OCI-LY7 (cell line): ENCODE measurements at regions not wholly inside any gene's neighbourhood (a gene's known extent, or its start where the extent isn't known, plus 50 kb on each side); places are given as distances from the start of the nearest gene placed in this dataset.

Experiments
- BruUV-seq: library from RNA; stranded (reverse); fragments of 400-500 nt; replicated peaks from 2 replicates; lab custom pipeline; 2021; lab: Mats Ljungman, UMichigan
- CTCF ChIA-PET: fragments of 300-600 bp; sonication (Branson Sonifier 250); formaldehyde crosslinking; loops from one replicate; lab custom pipeline; 2022; ENCODE audit warnings: antibody characterized with exemption; ENCODE audit not compliant: unreplicated experiment; lab: Charles Lee
- POLR2A ChIA-PET: fragments of 300-600 bp; sonication (Branson Sonifier 250); formaldehyde crosslinking; loops from one replicate; lab custom pipeline; 2022; ENCODE audit warnings: antibody characterized with exemption; lab: Charles Lee
- DNase-seq: peaks from one replicate; pipeline ENCODE4 v3.0.0-alpha.2; 2015; ENCODE audit warnings: low spot score
- H2AFZ ChIP-seq: fragments of 200-600 bp; sonication (generic), shearing (Covaris generic); 2 replicates; pipeline ENCODE4 v1.6.1; 2014; ENCODE audit warnings: mild to moderate bottlenecking, antibody characterized with exemption, low read length, moderate library complexity
- H3K27ac ChIP-seq: fragments of 200-600 bp; sonication (generic); 2 replicates; pipeline ENCODE4 v1.5.1; 2014; ENCODE audit warnings: mixed run types, low read depth, mild to moderate bottlenecking, moderate library complexity, low read length, inconsistent platforms; ENCODE audit not compliant: poor library complexity, severe bottlenecking
- H3K36me3 ChIP-seq: fragments of 200-600 bp; sonication (generic); 2 replicates; pipeline ENCODE4 v1.6.1; 2014; ENCODE audit warnings: mild to moderate bottlenecking, antibody characterized with exemption, low read length, moderate library complexity, mixed read lengths; ENCODE audit not compliant: insufficient read depth
- H3K4me1 ChIP-seq: fragments of 200-600 bp; sonication (generic); 2 replicates; pipeline ENCODE4 v1.5.1; 2014; ENCODE audit warnings: mild to moderate bottlenecking, low read length; ENCODE audit not compliant: insufficient read depth, poor library complexity, severe bottlenecking
- H3K4me2 ChIP-seq: fragments of 200-600 bp; sonication (generic); 2 replicates; pipeline ENCODE4 v1.6.1; 2014; ENCODE audit warnings: mild to moderate bottlenecking, low read length
- H3K4me3 ChIP-seq: fragments of 200-600 bp; sonication (generic); 2 replicates; pipeline ENCODE4 v1.5.1; 2014; ENCODE audit warnings: mild to moderate bottlenecking, low read depth, low read length; ENCODE audit not compliant: poor library complexity, severe bottlenecking
- H3K79me2 ChIP-seq: fragments of 200-600 bp; sonication (generic); 2 replicates; pipeline ENCODE4 v1.6.1; 2016; ENCODE audit warnings: low read depth, mild to moderate bottlenecking, low read length, moderate library complexity, mixed read lengths; ENCODE audit not compliant: insufficient read depth
- H3K9me2 ChIP-seq: fragments of 200-600 bp; sonication (generic); 2 replicates; pipeline ENCODE4 v1.6.1; 2016; ENCODE audit warnings: mild to moderate bottlenecking, low read length, mixed read lengths; ENCODE audit not compliant: insufficient read depth
- H3K9me3 ChIP-seq: fragments of 200-600 bp; sonication (generic); 2 replicates; pipeline ENCODE4 v1.6.1; 2014; ENCODE audit warnings: mild to moderate bottlenecking, mixed run types, low read length, mixed read lengths
- H4K20me1 ChIP-seq: fragments of 200-600 bp; sonication (generic); 2 replicates; pipeline ENCODE4 v1.6.1; 2014; ENCODE audit warnings: mild to moderate bottlenecking, antibody characterized with exemption, low read length, moderate library complexity, mixed read lengths; ENCODE audit not compliant: insufficient read depth
- EZH2phosphoT487 ChIP-seq: fragments of 200-600 bp; sonication (generic); IDR thresholded peaks from 2 replicates; pipeline ENCODE4 v1.6.1; 2018; ENCODE audit warnings: low read depth, borderline replicate concordance, mild to moderate bottlenecking, mixed run types, antibody characterized with exemption, low read length, moderate library complexity, mixed read lengths
- intact Hi-C: fragments of 100-400 bp; cut with micrococcal nuclease; formaldehyde crosslinking; loops from one replicate; pipeline ENCODE4 v1.10.0; 2022; ENCODE audit not compliant: unreplicated experiment
- TF ChIP-seq, protein P1 (sequence below): fragments of 200-600 bp; sonication (generic); conservative IDR thresholded peaks from 2 replicates; pipeline ENCODE4 v1.5.1; 2014; ENCODE audit warnings: mild to moderate bottlenecking, antibody characterized with exemption, low read length, moderate library complexity, mixed read lengths

DNA sequence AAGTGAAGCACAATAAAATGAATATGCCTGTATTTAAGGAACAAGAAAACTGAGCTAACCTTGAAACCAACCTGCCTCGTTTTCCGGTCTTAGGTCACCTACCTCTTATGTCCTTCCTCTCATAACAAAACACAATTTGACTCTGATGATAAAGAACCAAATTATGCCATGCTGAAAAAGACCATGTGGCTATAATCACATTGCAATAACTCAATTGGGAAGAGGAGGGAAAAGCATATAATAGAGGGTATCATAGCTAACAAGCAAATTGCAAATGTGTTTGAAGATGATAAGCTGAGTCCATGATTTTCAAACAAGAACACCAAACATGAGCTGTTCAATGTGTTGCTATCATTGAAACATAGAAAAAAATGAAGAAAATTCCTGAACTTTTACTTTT lies 260.8 kb downstream of the PLK2 start:
- Histone ChIP-seq H4K20me1 (no peaks in the 10 kb centered on the region), H3K79me2 (no peaks in the 10 kb centered on the region), H3K4me3 (no peak overlapping the region), H3K9me3 (no peaks in the 10 kb centered on the region), H3K9me2 (no peaks in the 10 kb centered on the region), H3K36me3 (no peaks in the 10 kb centered on the region), H3K4me1 (no peaks in the 10 kb centered on the region), H3K27ac (no peak overlapping the region), H3K4me2 (no peak overlapping the region), H2AFZ (no peak overlapping the region)
- ChIA-PET CTCF (no interaction called here), POLR2A (no interaction called here)
- no TSS peak for BruUV-seq
- TF ChIP-seq, protein P1, sequence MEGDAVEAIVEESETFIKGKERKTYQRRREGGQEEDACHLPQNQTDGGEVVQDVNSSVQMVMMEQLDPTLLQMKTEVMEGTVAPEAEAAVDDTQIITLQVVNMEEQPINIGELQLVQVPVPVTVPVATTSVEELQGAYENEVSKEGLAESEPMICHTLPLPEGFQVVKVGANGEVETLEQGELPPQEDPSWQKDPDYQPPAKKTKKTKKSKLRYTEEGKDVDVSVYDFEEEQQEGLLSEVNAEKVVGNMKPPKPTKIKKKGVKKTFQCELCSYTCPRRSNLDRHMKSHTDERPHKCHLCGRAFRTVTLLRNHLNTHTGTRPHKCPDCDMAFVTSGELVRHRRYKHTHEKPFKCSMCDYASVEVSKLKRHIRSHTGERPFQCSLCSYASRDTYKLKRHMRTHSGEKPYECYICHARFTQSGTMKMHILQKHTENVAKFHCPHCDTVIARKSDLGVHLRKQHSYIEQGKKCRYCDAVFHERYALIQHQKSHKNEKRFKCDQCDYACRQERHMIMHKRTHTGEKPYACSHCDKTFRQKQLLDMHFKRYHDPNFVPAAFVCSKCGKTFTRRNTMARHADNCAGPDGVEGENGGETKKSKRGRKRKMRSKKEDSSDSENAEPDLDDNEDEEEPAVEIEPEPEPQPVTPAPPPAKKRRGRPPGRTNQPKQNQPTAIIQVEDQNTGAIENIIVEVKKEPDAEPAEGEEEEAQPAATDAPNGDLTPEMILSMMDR = no peak
- no peak for TF ChIP-seq EZH2phosphoT487
- intact Hi-C loops = no loop called here
- DNase-seq = no peak

- Histone ChIP-seq H3K4me2 (no peak overlapping the region), H3K4me3 (no peak overlapping the region), H3K9me3 (no peaks in the 10 kb centered on the region), H3K9me2 (no peaks in the 10 kb centered on the region), H3K4me1 (no peaks in the 10 kb centered on the region), H2AFZ (no peak overlapping the region), H3K79me2 (no peaks in the 10 kb centered on the region), H4K20me1 (no peaks in the 10 kb centered on the region), H3K27ac (no peak overlapping the region), H3K36me3 (no peaks in the 10 kb centered on the region)
- intact Hi-C loops = no loop called here
- DNase-seq = no peak
- BruUV-seq = no TSS peak
- POLR2A ChIA-PET = no interaction called here
- CTCF ChIA-PET = no interaction called here
- TF ChIP-seq, protein P1 = no peak
Observed at GRCh38 chr5:58198330-58198729, 261.6 kb downstream of the PLK2 start.

GRCh38 chr5:58197875-58198274 lies 262.0 kb downstream of the PLK2 start:
- no peak for DNase-seq
- BruUV-seq = no TSS peak
- no peak overlapping the region for H3K27ac ChIP-seq
- no peaks in the 10 kb centered on the region for H3K9me2 ChIP-seq
- H3K9me3 ChIP-seq = no peaks in the 10 kb centered on the region
- no peak overlapping the region for H3K4me2 ChIP-seq
- H3K4me3 ChIP-seq = no peak overlapping the region
- intact Hi-C loops = no loop called here
- H4K20me1 ChIP-seq = no peaks in the 10 kb centered on the region
- POLR2A ChIA-PET = no interaction called here
- H2AFZ ChIP-seq = no peak overlapping the region
- CTCF ChIA-PET = no interaction called here
- H3K79me2 ChIP-seq = no peaks in the 10 kb centered on the region
- H3K36me3 ChIP-seq = no peaks in the 10 kb centered on the region
- no peaks in the 10 kb centered on the region for H3K4me1 ChIP-seq
- TF ChIP-seq EZH2phosphoT487 = no peak
- TF ChIP-seq, protein P1 = no peak
